ENCODE measurements at regions not wholly inside any gene's neighbourhood (a gene's known extent, or its start where the extent isn't known, plus 50 kb on each side); places are given as distances from the start of the nearest gene placed in this dataset.

GRCh38 chr3:124409650-124410275 is 320.5 kb upstream of the UMPS start:
- TF ChIP-seq CTCF (IDR thresholded peaks at IDR 0.05) (no peak), POLR2A (IDR thresholded peaks at IDR 0.05) (no peak), EP300 (IDR thresholded peaks at IDR 0.05) (no peak)
